Omental fat pad (tissue), 3 donors: ENCODE measurements at regions not wholly inside any gene's neighbourhood (a gene's known extent, or its start where the extent isn't known, plus 50 kb on each side); places are given as distances from the start of the nearest gene placed in this dataset.

Experiments used
- ATAC-seq: fragments of 150-250 bp; one replicate; pipeline ENCODE4 v1.9.1; 2016; ENCODE audit warnings: mild to moderate bottlenecking, moderate library complexity; ENCODE audit not compliant: low FRiP score
- DNase-seq: peaks from one replicate; pipeline ENCODE4 v3.0.0-alpha.2; 2019; ENCODE audit warnings: low spot score
- TF ChIP-seq, protein P1 (sequence below), 3 donors: fragments of 450-650 bp; IDR thresholded peaks; one replicate each; pipeline ENCODE4 v1.5.1; 2016 to 2017; ENCODE audit warnings: antibody characterized with exemption in 3 of 3, mild to moderate bottlenecking in 3 of 3, moderate library complexity in 2 of 3

- DNase-seq, result no peak
- TF ChIP-seq, protein P1, sequence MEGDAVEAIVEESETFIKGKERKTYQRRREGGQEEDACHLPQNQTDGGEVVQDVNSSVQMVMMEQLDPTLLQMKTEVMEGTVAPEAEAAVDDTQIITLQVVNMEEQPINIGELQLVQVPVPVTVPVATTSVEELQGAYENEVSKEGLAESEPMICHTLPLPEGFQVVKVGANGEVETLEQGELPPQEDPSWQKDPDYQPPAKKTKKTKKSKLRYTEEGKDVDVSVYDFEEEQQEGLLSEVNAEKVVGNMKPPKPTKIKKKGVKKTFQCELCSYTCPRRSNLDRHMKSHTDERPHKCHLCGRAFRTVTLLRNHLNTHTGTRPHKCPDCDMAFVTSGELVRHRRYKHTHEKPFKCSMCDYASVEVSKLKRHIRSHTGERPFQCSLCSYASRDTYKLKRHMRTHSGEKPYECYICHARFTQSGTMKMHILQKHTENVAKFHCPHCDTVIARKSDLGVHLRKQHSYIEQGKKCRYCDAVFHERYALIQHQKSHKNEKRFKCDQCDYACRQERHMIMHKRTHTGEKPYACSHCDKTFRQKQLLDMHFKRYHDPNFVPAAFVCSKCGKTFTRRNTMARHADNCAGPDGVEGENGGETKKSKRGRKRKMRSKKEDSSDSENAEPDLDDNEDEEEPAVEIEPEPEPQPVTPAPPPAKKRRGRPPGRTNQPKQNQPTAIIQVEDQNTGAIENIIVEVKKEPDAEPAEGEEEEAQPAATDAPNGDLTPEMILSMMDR (IDR thresholded peaks at IDR 0.05), result no peak
- no peak for ATAC-seq
Measured at GRCh38 chr3:10631224-10631623, 125.8 kb upstream of the ATP2B2 start.

DNA sequence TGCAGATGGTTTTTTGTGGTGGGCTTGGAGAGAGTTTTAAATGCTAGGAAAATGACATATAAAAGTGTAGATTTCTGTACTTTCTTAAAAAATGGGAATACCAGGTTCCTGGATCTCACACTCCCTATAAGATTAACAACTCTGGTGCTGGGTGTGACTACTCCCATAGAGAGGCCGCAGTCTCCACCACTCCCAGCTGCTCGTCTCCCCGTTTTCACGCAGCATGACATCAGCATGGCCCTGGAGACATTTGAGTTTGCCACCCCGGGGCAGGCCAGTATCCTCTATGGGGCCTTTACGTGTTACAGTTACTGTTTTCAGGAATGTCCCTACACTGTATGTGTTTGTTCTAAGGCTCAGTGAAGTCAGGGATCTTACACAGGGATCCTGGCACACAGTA lies 126.7 kb upstream of the ATP2B2 start:
- DNase-seq, result no peak
- TF ChIP-seq, protein P1 (IDR thresholded peaks at IDR 0.05), result no peak
- no peak for ATAC-seq

DNA sequence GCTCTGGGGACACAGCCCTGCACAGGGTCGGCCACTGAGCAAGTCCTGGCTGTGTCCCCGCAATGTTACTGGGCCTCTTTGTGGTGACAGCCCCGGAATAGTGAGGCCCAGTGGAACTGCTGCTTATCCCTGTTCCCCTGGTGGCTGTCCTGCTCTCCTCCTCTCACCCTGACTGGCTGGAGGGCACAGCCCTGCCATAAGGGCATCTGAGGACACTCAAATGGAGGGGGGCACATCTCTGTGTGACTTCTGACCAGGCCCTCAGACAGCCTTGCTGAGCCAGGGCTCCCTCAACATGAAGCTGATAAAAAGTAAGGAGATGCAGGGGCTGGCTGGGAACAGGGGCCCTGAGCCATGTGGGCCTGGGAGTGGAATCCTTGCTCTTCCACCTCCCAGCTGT lies 127.4 kb upstream of the ATP2B2 start:
- TF ChIP-seq, protein P1 (IDR thresholded peaks at IDR 0.05), result no peak
- ATAC-seq (no peak), DNase-seq (no peak)

DNA sequence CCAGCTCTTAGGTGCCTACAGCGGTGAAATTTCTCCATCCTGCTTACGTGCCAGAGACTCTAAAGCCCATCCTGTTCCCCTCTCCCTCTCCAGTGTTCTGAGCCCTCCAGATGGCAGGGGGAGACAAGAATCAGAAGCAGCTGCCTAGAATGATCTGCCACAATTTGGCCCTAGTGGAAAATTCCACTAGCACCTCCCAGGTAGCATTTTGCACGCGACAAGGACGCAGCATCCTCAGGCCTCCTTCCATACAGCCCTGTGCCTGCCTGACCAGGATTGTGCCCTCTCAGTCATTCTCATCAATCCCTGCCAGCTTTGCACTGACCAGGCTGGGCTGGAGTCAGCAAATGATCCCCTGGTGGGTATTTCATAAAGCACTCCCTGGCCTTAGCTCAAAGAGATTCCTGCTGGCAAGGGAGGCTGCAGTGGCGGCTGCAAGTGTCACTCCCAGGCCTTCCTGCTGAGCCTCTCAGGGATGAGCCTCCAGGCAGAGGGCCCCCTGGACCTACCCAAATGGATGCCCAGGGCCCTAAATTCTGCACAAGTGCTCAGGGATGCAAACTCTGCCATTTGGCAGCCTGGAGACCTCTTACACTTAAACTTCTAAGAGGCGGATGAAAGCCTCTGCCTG lies 130.2 kb upstream of the ATP2B2 start:
- ATAC-seq (no peak), DNase-seq (no peak)
- TF ChIP-seq, protein P1 (IDR thresholded peaks at IDR 0.05), result no peak

- TF ChIP-seq, protein P1 (IDR thresholded peaks at IDR 0.05), result no peak
- DNase-seq (no peak), ATAC-seq (no peak)
Measured at GRCh38 chr3:10637342-10637741, 132.0 kb upstream of the ATP2B2 start.

DNA sequence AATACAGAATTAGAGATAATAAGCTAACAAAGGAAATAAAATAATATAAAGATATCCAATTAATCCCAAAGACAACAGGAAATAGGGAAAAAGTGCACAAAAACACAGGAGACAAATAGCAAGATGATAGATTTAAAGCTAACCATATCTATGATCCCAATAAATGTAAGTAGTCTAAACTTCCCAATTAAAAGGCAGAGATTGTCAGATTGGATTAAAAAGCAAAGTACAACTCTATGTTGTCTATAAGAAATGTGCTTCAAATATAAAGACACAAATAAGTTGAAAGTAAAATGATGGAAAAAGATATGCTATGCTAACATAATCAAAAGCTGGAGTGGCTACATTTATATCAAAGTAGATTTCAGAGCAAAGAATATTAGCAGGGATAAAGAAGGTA lies 133.1 kb upstream of the ATP2B2 start:
- ATAC-seq, result no peak
- no peak for DNase-seq
- TF ChIP-seq, protein P1 (IDR thresholded peaks at IDR 0.05), result no peak

DNA sequence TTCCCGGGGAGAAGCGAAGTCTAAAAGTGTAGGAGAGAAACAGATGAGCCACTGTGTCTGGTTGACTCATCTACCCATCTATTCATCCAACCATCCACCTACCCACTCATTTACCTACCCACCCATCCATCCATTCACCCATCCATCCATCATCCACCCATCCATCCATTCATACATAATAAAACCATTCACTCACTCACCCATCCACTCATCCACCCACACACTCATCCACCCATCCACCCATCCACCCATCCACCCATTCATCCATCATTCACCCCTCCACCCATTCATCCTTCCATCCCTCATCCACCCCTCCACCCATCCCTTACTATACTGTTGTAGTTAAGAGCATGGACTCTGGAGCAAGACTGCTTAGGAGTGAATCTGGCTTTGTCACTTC lies 136.4 kb upstream of the ATP2B2 start:
- no peak for ATAC-seq
- DNase-seq, result no peak
- TF ChIP-seq, protein P1 (IDR thresholded peaks at IDR 0.05), result no peak
